ENCODE measurements at regions not wholly inside any gene's neighbourhood (a gene's known extent, or its start where the extent isn't known, plus 50 kb on each side); places are given as distances from the start of the nearest gene placed in this dataset.

DNA sequence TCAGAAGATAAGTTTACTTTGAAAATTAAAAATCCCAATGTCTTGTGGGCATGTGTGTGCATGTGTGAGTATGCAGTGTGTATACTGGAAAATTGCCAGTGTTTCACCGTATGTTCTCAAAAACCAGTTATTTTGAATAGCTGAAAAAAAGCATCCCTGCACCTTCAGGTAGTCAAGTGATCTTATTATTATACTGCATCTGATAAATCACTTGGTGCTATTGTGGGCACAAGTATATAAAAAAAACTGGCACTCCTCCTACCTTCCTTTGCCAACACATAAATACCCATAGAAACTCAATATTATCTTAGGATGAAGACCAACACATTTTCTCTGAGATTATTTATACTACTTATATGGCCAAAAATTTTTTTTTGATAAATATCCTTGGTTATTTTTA is 91.5 kb upstream of the MAP9 start:
- TF ChIP-seq CTCF (IDR thresholded peaks at IDR 0.05) = no peak
- TF ChIP-seq POLR2A (IDR thresholded peaks at IDR 0.05) = no peak

Data from uterus (tissue), 2 donors.